ENCODE measurements at regions not wholly inside any gene's neighbourhood (a gene's known extent, or its start where the extent isn't known, plus 50 kb on each side); places are given as distances from the start of the nearest gene placed in this dataset.
"Not testable (repeated sequence)": the region's sequence is repeated elsewhere in the genome, so short reads cannot be mapped to it uniquely, and the experiment has no call there.

GRCh38 chr18:22284581-22285360 is 115.4 kb downstream of the GATA6 start:
- no peak for DNase-seq
- TF ChIP-seq POLR2A (IDR thresholded peaks at IDR 0.05) = no peak
- no peak for TF ChIP-seq CTCF (IDR thresholded peaks at IDR 0.05 in 4 of 5, conservative IDR thresholded peaks at IDR 0.05 in 1 of 5)
- ATAC-seq = no peak
- Histone ChIP-seq H3K27ac (no peak overlapping the region), H3K4me3 (no peak overlapping the region), H3K9me3 (no peaks in the 10 kb centered on the region), H3K27me3 (no peaks in the 10 kb centered on the region), H3K4me1 (peaks cover 0 to 3% of the 10 kb centered on the region in 2 donors), H3K36me3 (no peaks in the 10 kb centered on the region)
- intact Hi-C loops (cut with DNase I; ENCODE audit: low total_unique reads) = no loop called here
- in situ Hi-C loops (cut with MboI; ENCODE audit: low sequenced_read_pairs in 4 of 4) = no loop called here

DNA sequence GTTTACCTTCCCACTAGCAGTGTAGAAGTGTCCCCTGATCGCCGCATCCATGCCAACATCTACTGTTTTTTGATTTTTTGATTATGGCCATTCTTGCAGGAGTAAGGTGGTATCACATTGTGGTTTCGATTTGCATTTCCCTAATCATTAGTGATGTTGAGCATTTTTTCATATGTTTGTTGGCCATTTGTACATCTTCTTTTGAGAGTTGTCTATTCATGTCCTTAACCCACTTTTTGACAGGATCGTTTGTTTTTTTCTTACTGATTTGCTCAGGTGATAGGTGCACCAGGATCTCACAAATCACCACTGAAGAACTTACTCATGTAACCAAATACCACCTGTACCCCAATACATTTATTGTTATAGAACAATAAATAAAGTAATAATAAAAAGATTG is 114.5 kb downstream of the GATA6 start:
- ATAC-seq; H3K27me3 ChIP-seq; H3K4me3 ChIP-seq; DNase-seq; H3K27ac ChIP-seq; in situ Hi-C loops (cut with MboI; ENCODE audit: low sequenced_read_pairs in 4 of 4); H3K4me1 ChIP-seq; H3K36me3 ChIP-seq; H3K9me3 ChIP-seq; intact Hi-C loops (cut with DNase I; ENCODE audit: low total_unique reads): not testable (repeated sequence)

GRCh38 chr18:22283397-22283796 is 114.0 kb downstream of the GATA6 start:
- Histone ChIP-seq H3K9me3 (no peaks in the 10 kb centered on the region), H3K27ac (no peak overlapping the region), H3K4me1 (peaks cover 0 to 3% of the 10 kb centered on the region in 2 donors), H3K4me3 (no peak overlapping the region), H3K36me3 (no peaks in the 10 kb centered on the region), H3K27me3 (no peaks in the 10 kb centered on the region)
- ATAC-seq = no peak
- intact Hi-C loops (cut with DNase I; ENCODE audit: low total_unique reads) (no loop called here), in situ Hi-C loops (cut with MboI; ENCODE audit: low sequenced_read_pairs in 4 of 4) (no loop called here)
- DNase-seq = no peak
- no peak for TF ChIP-seq CTCF (IDR thresholded peaks at IDR 0.05 in 4 of 5, conservative IDR thresholded peaks at IDR 0.05 in 1 of 5)
- TF ChIP-seq POLR2A (IDR thresholded peaks at IDR 0.05) = no peak

GRCh38 chr18:22283116-22283395 is 113.7 kb downstream of the GATA6 start:
- no peak overlapping the region for H3K4me3 ChIP-seq
- no peak overlapping the region for H3K27ac ChIP-seq
- in situ Hi-C loops (cut with MboI; ENCODE audit: low sequenced_read_pairs in 4 of 4) = no loop called here
- TF ChIP-seq POLR2A (IDR thresholded peaks at IDR 0.05) (no peak), CTCF (IDR thresholded peaks at IDR 0.05 in 4 of 5, conservative IDR thresholded peaks at IDR 0.05 in 1 of 5) (no peak)
- peaks cover 0 to 3% of the 10 kb centered on the region in 2 donors for H3K4me1 ChIP-seq
- H3K9me3 ChIP-seq = no peaks in the 10 kb centered on the region
- ATAC-seq = no peak
- DNase-seq = no peak
- H3K27me3 ChIP-seq = no peaks in the 10 kb centered on the region
- intact Hi-C loops (cut with DNase I; ENCODE audit: low total_unique reads) = no loop called here
- no peaks in the 10 kb centered on the region for H3K36me3 ChIP-seq

- TF ChIP-seq POLR2A (IDR thresholded peaks at IDR 0.05) = no peak
- no peak for TF ChIP-seq CTCF (IDR thresholded peaks at IDR 0.05 in 4 of 5, conservative IDR thresholded peaks at IDR 0.05 in 1 of 5)
- Histone ChIP-seq H3K9me3 (no peaks in the 10 kb centered on the region), H3K4me3 (no peak overlapping the region), H3K27ac (no peak overlapping the region), H3K27me3 (no peaks in the 10 kb centered on the region), H3K36me3 (no peaks in the 10 kb centered on the region), H3K4me1 (peaks cover 0 to 3% of the 10 kb centered on the region in 2 donors)
- intact Hi-C loops (cut with DNase I; ENCODE audit: low total_unique reads) = no loop called here
- DNase-seq = no peak
- in situ Hi-C loops (cut with MboI; ENCODE audit: low sequenced_read_pairs in 4 of 4) = no loop called here
- ATAC-seq = no peak
Observed at GRCh38 chr18:22282311-22283115, 113.1 kb downstream of the GATA6 start.
